ENCODE measurements at regions not wholly inside any gene's neighbourhood (a gene's known extent, or its start where the extent isn't known, plus 50 kb on each side); places are given as distances from the start of the nearest gene placed in this dataset.

- TF ChIP-seq EZH2 (IDR thresholded peaks at IDR 0.05) (no peak), POLR2AphosphoS5 (IDR thresholded peaks at IDR 0.05; ENCODE audit: borderline replicate concordance, low read depth, low read length) (no peak)
Measured at GRCh38 chr4:144531841-144532240, 114.1 kb upstream of the HHIP start.
